HG02870 (cell line): ENCODE measurements at regions not wholly inside any gene's neighbourhood (a gene's known extent, or its start where the extent isn't known, plus 50 kb on each side); places are given as distances from the start of the nearest gene placed in this dataset.
"Not testable (repeated sequence)": the region's sequence is repeated elsewhere in the genome, so short reads cannot be mapped to it uniquely, and the experiment has no call there.

ENCODE experiments used
- ATAC-seq: cut with Tn5 transposase; IDR thresholded peaks from one replicate; pipeline ENCODE4 v1.9.1; 2021; ENCODE audit warnings: mild to moderate bottlenecking, moderate library complexity; ENCODE audit not compliant: unreplicated experiment

DNA sequence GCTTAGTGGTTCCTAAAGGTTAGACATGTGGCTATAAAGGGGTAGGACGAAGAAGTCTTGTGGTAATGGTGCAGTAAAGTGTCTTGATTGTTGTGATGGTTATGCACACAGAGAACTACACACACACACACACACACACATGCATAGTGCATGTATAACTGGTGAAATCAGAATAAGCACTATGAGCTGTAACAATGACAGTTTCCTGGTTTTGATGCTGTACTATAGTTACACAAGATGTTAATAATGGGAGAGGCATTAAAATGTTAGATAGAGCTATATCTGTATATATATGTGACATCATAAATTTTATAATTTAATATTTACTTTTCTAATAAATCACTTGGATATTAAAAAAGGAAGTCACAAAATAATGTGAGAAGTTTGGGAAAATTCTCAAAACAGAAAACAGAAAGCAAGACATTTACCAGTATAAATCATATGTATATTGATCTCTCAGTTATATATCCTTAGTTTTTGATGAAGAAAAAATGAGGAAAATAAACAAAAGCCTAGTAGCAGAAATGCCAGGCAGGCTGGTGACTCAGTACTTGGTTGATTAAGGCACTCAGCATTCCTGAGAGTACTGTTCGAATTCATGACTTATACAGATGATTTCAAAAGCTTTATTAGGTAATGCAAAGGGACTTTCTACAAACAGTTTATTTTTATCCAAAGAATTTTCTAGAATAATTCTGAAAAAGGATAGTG is 350.5 kb upstream of the DAB2 start:
- no peak for ATAC-seq

DNA sequence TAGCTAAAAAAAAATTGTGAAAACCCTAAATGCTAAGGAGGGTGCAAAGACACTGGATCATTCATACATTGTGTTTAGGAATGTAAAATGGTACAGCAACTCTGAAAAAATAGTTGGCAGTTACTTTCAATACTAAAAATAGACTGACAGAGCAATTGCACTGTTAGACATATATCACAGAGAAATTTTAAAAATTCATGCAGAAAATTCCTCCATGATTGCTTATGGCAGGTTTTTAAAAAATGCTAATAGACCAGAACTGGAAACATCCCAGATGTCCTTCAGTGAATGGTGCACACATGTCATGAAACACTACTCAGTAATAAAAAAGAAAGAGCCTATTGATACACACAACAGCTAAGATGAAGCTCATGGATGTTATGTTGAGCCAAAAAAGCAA is 349.8 kb upstream of the DAB2 start:
- no peak for ATAC-seq

DNA sequence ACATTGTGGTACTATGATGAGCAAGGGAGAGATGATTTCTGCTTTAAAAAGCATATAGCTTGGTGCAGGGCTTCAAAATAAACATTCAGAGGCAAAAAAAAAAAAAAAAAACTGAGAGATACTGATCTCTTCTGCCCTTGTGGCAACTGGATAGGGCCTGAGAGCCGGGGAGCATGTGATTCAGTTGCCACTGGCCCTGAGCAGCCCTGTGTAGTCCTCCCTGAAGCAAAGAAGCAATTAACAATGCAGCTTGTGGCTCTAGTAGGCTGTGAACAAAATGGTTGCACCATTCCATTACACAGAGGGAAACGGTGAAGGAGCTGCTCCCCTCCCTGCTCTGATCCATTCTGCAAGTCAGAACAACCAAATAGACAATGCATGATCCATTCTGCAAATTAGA is 347.5 kb upstream of the DAB2 start:
- ATAC-seq: no peak

DNA sequence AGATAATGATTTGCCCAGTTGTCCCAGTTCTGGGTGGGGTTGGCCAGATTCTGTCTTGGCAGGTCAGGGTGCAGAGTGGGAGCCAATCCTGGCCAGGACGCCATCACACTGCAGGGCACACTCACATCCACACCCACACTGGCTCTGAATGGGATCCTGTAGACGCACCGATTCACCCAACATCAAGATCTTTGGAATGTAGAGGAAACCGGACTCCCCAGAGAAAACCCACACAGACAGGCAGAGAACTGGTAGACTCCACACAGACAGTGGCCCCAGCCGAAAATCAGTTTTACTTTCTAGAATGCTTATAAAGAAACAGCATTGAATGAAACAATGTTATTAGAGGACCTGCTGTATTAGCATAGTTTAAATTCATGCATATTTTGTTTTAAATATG is 343.1 kb upstream of the DAB2 start:
- ATAC-seq: no peak

DNA sequence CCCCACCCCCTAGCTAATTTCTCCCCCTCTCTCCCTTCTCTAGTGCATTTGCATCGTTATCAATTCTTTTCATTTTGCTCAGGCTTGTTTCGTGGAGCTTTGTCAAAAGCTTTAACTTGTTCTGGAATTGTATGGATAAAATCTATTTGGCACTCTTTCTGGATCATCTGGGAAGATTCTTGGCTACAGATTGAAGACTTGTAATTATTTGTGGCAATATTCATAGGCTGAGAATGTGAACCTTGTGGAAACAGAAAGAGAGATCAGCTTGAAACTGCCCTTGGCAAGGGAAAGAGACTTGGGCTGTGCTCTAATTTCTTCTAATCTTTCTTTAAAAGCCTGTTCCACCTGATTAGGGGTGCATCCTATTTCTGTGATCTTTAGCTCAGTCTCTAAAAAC is 340.6 kb upstream of the DAB2 start:
- ATAC-seq: no peak

DNA sequence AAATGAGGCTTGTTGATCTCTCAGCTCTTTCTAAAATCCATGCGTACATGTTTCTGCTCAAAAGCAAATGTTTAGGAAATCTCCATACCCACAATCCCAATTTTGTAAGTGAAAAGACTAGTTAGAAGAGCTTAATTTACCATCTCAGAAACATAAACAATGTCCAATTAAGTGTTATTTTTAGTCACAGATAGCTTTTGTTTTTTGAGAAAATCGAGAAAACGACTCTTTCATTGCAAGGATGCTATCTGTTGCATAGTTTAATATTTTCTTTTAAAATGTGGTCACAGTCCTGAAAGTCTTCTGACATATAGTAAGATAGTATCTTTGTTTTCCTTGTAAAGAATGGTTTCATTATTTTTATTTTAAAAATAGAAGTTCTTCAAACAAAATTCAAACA is 338.0 kb upstream of the DAB2 start:
- ATAC-seq: no peak

DNA sequence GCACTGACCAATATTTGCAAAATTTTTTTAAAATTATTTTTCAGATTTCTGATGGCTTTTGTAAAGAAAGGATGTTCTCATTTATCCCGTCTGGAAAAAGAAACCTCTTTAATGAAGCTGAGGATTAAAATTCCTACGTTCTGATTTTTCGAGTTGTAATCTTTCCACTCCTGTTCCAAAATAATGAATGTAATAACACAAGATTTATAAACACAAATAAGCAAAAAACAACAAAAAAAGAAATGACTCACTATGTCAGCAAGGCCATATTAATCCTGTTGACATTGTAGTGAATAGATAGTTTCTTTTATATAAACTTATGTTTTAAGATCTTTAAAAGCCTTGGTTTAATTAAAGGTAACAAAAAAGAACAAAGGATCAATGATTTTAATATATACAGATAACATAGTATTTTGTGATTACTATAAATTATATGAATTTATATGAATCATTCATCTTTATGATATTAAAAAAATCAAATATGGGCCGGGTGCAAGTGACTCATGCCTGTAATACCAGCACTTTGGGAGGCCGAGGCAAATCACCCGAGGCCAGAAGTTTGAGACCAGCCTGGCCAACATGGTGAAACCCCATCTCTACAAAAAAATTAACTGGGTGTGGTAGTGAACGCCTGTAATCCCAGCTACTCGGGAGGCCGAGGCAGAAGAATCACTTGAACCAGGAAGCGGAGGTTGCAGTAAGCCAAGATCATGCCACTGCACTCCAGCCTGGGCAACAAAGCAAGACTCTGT is 336.6 kb upstream of the DAB2 start:
- ATAC-seq: no peak

DNA sequence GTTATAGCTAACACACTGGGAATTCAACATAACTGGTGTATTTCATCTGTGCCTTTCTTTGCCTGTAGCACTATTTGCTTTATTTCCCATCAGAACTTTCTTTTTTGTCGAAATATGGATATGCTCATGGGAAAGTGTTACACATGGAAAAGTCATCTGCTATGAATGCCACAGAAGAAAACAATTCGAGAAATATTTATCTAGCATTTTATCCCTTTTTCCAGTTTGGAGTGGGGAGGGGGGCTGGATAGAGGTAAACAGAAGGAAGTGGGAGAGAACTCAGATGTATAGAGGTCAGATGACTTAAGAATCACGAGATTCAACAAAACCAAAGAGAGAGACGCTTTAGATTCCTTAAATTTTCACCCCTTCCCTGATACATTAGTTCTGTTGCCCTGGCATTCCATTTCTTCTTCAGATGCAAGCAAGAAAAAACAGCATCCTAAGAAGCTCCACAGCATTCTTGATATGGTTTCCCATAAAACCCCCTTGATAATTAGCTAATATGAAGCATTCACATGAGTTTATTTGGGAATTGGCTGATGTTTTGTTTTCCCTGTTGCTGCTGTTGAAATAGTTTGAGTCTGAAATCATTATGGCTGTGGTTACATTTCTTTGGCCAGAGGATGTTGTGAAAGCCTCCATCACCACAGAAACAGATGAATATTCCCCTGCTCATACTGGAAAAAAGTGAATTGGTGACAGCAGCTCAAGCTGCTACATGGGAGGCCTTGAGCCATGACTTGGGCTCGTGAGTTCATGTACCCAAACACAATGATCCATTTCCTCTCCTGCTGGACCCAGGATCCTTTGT is 335.8 kb upstream of the DAB2 start:
- no peak for ATAC-seq

DNA sequence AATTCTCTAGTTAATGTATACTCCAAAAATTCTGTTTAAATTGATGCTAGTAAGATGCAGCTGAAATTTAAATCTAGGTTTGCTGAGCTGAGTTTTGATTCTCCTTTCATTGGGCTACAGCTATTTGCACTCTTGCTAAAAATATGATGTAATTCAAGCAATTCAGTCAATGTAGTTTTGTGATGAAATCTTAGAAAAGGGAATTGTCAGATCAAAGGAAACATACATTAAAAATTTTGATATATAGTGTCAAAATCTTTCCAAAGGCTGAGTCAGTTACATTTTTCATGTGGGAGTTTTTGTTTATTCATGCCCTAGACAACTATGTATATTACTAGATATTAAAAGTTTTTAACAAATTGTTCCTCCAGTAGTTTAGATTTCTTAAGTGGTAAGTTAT is 334.9 kb upstream of the DAB2 start:
- no peak for ATAC-seq

DNA sequence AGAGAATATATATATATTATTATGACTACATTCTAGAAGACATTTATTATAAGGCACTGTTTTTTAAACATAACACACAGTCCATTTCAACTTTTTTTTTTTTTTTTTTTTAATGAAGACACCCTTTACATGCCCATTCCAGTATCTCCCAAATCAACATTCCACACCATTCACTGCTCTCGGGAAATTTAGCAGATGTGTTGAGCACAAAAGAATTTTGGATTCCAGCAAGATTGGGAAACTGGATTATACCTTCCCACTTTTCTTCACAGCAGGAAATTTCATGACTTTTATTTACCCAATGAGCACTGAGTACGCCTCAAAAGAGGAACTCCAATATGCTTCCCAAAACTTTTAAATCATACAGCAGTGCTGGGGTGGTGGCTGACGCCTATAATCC is 333.6 kb upstream of the DAB2 start:
- ATAC-seq: no peak

DNA sequence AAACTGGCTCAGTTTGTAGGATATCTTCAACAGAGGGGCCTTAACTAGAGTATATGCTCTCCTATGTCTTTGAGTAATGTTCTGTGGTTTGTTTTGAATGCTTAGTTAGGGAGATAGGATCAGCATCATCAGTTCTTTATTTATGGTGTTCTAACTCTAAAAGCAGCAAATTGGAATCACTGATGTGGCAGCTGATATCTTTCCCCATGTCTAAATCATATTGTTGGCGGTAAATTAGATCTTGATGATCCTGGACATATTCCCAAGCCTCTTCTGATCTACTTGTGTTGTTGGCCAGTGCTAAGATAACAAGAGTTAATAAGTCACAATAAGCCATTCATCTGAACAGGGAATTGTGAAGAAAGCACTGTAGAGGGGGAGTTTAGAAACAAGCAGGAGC is 332.4 kb upstream of the DAB2 start:
- ATAC-seq: no peak

DNA sequence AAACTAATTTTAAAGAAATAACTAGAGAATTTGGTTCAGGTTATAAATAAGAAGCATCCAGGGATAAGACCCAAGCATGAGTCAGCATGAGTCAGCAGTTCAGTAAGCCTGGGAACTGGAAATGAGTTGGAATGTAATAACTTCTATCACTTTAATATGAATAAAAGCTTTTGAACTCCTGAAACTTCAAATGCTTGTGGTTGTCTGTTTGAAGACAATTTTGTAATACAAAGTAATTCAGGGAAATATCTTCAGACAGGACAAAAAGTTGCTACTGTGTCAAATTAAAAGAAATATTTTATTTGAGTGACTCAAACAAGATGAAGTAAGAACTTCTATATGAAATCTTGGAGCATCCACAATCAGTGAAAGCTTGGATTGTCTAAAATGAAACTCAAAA is 331.2 kb upstream of the DAB2 start:
- ATAC-seq: no peak

DNA sequence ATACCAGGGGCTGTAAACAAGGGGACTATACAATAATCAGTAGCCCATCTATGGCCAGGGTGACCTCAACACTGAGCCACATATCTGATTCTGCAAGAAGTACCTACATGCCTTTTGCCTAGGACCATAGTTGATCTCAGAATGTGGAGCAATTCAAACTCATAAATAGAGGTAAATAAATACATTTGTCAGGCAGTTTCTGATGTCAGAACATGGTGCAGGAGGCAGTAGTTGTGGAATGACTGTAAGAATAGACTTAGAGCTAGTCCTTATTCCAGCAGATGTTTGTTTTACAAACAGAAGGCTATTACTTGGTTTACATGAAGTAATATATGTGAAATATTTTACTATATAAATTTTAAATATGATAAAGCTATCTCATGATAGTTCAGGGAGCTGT is 330.7 kb upstream of the DAB2 start:
- no peak for ATAC-seq

DNA sequence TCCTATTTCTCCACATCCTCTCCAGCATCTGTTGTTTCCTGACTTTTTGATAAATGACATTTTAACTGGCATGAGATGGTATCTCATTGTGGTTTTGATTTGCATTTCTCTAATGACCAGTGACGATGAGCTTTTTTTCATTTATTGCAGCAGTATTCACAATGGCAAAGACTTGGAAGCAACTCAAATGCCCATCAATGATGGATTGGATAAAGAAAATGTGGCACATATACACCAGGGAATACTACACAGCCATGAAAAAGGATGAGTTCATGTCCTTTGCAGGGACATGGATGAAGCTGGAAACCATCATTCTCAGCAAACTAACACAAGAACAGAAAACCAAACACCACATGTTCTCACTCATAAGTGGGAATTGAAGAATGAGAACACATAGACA is 329.0 kb upstream of the DAB2 start:
- not testable (repeated sequence) for ATAC-seq

DNA sequence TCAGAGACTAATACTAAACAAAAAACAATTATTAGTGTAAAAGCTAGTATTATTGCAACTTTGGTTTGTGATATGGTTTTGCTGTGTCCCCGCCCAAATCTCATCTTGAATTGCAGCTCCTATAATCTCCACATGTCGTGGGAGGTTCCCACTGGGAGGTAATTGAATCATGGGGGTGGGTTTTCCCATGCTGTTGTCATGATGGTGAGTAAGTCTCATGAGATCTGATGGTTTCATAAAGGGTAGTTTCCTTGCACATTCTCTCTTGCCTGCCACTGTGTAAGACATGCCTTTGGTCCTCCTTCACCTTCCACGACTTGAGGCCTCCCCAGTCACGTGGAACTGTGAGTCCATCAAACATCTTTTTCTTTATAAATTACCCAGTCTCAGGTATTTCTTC is 325.9 kb upstream of the DAB2 start:
- ATAC-seq: no peak

DNA sequence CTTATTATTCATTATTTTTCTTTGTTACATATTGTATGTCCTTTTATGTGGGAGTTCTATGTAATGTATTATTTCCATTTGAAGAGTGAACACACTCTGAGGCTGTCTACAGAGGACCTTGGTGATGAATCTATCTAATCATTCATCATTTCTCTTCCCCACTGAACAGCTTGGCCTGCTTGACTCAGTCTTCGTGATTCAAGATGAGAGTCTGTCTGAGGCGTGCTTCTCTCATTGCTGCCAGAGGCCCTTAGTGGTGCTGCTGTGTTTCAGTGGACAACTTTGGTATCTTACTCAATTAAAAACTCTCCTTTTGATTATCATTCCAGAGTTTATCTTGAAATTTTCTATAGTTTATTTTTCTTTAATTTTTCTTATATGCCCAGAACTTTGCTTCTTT is 318.1 kb upstream of the DAB2 start:
- ATAC-seq: no peak

DNA sequence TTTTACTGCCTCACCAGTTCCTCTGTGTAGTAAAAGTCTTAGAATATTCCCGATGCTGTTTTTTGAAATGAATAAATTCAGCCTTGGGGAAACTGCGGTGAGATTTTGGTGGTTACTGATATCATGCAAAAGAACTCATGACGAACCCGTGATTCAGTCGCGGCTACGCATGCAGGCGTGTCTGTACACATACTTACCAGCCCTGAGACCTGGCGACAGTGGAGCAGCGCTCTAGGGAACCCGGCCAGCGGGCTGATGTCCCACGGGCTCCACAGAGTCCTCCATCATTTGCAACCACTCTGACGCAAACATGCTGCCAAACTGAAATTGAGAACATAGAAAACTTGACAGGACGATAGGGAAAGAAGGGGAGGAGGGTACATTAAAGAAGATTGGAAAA is 315.6 kb upstream of the DAB2 start:
- no peak for ATAC-seq

DNA sequence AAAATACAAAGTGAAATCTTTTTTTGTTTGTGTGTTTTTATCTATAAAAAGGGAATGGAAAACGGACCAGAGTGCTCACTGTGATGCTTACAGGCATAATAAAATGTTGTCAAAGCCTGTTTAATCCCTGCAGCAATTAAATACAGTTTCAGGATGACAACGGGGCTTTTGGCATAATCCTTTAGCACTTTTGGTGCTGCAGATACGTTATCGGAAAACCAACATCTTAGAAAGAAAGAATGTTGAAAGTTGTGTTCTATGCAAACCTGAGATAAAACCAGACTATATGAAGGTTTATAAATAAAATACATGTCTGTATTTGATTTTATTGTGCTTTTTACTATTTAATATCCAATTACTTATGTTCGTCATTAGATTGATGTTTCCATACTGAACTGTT is 307.4 kb upstream of the DAB2 start:
- no peak for ATAC-seq

DNA sequence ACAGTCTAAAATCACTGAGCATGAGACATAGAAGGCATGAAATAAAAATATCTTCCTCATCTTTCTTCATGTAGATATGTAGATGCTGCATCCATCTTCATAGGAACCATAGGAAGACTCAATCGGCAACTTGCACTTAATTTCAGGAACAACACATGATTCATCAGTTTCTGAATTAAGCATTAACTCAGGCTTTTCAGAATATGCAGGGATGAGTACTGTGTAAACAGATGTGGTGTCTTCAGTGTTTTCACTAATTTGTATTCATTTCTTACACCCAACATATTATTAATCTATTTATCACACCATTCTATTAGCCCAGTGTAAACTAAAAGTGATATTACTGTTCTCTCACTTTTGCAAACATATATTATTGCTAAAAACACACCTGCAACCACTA is 305.9 kb upstream of the DAB2 start:
- no peak for ATAC-seq

DNA sequence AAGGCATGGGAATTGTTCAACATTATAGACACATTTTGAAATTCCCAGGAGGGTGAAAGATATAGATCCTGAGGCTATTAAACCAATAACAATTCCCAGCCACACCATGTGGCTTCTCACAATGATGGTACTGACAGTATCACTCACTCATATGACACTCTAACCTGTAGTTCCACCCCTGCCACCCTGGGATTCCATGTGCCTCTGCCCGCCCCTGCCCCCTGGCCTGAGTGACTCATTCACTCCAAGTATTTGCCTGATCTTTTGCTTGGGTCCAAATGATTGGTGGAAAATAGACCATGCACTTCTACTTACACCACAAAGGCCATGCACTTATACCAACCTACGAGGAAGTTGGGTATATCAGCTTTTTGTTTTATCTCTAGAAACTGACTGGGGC is 305.2 kb upstream of the DAB2 start:
- no peak for ATAC-seq

DNA sequence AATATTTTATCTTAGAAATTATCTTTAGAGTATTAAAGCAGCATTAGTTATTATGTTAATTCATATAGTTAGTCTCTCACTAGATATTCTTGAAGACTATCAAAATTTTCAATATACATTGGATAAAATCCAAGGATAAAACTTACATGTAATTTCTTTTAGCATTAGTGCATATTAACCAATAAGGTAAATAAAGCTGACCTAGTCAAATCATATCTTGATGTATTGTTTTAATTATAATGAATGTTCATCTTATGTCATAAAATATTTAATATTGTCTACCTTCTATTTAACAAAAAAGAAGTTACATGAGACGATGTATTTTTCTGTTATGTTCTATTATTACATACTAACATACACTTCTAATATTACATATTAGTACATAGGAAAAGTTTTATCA is 301.7 kb upstream of the DAB2 start:
- no peak for ATAC-seq

DNA sequence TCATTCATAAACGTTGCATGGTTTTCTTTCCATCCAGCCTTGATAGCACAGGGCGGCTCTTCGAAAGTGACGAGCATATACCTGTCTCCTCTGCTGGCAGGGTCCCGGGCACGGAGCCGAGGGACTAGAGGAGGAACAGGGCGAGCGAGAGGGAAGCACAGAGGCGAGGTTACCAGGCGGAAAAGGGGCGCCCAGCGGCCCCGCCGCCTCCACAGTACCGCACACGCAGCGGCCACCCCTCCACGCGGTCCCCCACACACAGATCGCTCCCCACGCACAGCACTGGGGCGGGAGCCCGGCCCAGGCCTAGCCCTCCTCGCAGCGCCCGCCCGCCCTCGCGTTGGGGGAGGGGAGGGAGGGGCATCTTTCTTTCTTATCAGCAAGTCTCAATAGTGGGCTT is 296.6 kb upstream of the DAB2 start:
- no peak for ATAC-seq
